ENCODE measurements at regions not wholly inside any gene's neighbourhood (a gene's known extent, or its start where the extent isn't known, plus 50 kb on each side); places are given as distances from the start of the nearest gene placed in this dataset.

DNA sequence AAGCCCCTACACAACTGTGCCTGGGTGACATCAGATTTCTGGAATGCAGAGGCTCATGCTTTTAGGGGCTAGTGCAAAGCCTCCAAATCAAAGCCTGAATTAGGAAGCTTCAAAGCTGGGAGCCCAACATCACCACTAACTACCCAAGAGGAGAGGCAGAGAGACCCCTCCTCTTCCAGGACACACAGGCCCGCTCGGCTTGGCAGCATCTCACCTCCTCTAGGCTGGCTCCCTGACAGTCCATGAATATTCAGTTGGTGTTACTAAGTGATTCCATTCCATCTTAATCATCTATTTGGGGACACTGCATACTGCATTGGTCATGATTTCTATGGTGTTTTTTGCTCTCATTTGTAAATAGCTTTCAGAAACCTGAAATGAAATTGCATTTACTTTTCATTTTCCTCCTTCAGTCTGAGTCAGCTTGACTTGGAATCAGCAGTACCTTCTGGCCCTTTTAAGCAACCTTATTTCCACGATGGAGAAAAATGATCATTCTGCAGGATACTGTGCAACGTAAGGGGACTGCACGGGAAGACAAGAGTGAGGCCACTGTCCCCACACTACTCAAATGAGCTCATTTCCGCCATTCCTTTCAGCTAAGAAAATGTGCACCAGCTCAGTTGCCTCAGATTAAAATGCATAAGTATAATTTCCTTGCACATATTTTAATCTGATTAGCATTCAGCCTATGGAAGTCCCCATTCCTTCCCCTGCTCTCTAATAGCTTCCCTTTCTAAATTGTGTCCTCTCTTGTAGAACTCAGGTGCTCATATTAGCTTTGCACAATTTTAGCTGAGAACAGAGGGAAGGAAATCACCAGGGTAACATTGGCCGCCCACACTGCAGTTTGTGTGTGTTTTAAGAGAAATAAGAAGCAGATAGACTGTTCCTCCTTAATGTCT is 219.9 kb downstream of the RFC3 start:
- no peak overlapping the region for H4K5ac ChIP-seq (ENCODE audit: low read depth, low read length)
- H3K56ac ChIP-seq (ENCODE audit: extremely low read depth, insufficient read depth, low read length), result no peak overlapping the region
- in situ Hi-C loops (cut with MboI; ENCODE audit: low sequenced_read_pairs), result no loop called here
- dilution Hi-C loops (cut with HindIII; ENCODE audit: low sequenced_read_pairs, unreplicated experiment), result no loop called here
- DNase-seq (no peak), ATAC-seq (ENCODE audit: low read depth) (no peak)
- H3K27ac ChIP-seq (ENCODE audit: insufficient read depth, low read length), result no peak overlapping the region
- H3K9me1 ChIP-seq (ENCODE audit: insufficient read depth, low read length), result no peaks in the 10 kb centered on the region
- H2BK20ac ChIP-seq (ENCODE audit: low read depth, low read length), result no peak overlapping the region
- H3K27me3 ChIP-seq (ENCODE audit: control insufficient read depth, insufficient read depth, low read length), result no peaks in the 10 kb centered on the region
- ChIA-PET CTCF (no interaction called here), POLR2A (ENCODE audit: unreplicated experiment) (no interaction called here)
- no peak overlapping the region for H3K14ac ChIP-seq (replicated peaks; ENCODE audit: low read depth, low read length)
- no peak overlapping the region for H2BK120ac ChIP-seq (ENCODE audit: low read depth, low read length)
- H4K20me1 ChIP-seq (ENCODE audit: insufficient read depth, low read length), result no peaks in the 10 kb centered on the region
- H3K9ac ChIP-seq (ENCODE audit: low read depth, low read length), result no peak overlapping the region
- H3K4me3 ChIP-seq (ENCODE audit: insufficient read depth, low read depth, low read length), result no peak overlapping the region
- no peak overlapping the region for H2BK5ac ChIP-seq (ENCODE audit: low read depth, low read length, poor library complexity, severe bottlenecking)
- H3K4me1 ChIP-seq (ENCODE audit: control insufficient read depth, insufficient read depth, low read length), result no peaks in the 10 kb centered on the region
- H4K8ac ChIP-seq (ENCODE audit: low read depth in 2 of 2, low read length in 2 of 2), result no peak overlapping the region
- H3K4ac ChIP-seq (ENCODE audit: low read depth, low read length), result no peak overlapping the region
- no peak overlapping the region for H2AK5ac ChIP-seq (ENCODE audit: low read depth, low read length)
- no peaks in the 10 kb centered on the region for H3K79me1 ChIP-seq (ENCODE audit: low read depth in 1 of 2, low read length in 2 of 2)
- H2AK9ac ChIP-seq (replicated peaks; ENCODE audit: low read depth, low read length, poor library complexity), result no peak overlapping the region
- 93% methylated on average over 3 of the region's 7 CpGs; no CpG with 5 or more reads in 1 of the 2 experiments for WGBS, 2 experiments (ENCODE audit: extremely low coverage in 2 of 2, insufficient read length in 1 of 2)
- no peak overlapping the region for H3K4me2 ChIP-seq (ENCODE audit: low read depth, low read length)
- H3K36me3 ChIP-seq (ENCODE audit: control insufficient read depth, insufficient read depth, low read length), result no peaks in the 10 kb centered on the region
- H3K18ac ChIP-seq (ENCODE audit: low read depth, low read length), result no peak overlapping the region
- TF ChIP-seq RFX5 (IDR thresholded peaks at IDR 0.05; ENCODE audit: low read depth, low read length) (no peak), SMC3 (IDR thresholded peaks at IDR 0.05; ENCODE audit: low read depth, low read length) (no peak), MAFK (IDR thresholded peaks at IDR 0.05; ENCODE audit: low read depth, low read length) (no peak), CHD1 (IDR thresholded peaks at IDR 0.05; ENCODE audit: low read depth, low read length) (no peak), FOS (IDR thresholded peaks at IDR 0.05; ENCODE audit: low read depth, low read length) (no peak), CEBPB (IDR thresholded peaks at IDR 0.05; ENCODE audit: low read depth, low read length) (no peak), RAD21 (IDR thresholded peaks at IDR 0.05; ENCODE audit: low read length) (no peak), MXI1 (IDR thresholded peaks at IDR 0.05; ENCODE audit: borderline replicate concordance, low read depth, low read length) (no peak)
- TF ChIP-seq, protein P1, sequence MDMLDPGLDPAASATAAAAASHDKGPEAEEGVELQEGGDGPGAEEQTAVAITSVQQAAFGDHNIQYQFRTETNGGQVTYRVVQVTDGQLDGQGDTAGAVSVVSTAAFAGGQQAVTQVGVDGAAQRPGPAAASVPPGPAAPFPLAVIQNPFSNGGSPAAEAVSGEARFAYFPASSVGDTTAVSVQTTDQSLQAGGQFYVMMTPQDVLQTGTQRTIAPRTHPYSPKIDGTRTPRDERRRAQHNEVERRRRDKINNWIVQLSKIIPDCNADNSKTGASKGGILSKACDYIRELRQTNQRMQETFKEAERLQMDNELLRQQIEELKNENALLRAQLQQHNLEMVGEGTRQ (IDR thresholded peaks at IDR 0.05; ENCODE audit: low read depth, low read length), result no peak
- TF ChIP-seq, protein P2, sequence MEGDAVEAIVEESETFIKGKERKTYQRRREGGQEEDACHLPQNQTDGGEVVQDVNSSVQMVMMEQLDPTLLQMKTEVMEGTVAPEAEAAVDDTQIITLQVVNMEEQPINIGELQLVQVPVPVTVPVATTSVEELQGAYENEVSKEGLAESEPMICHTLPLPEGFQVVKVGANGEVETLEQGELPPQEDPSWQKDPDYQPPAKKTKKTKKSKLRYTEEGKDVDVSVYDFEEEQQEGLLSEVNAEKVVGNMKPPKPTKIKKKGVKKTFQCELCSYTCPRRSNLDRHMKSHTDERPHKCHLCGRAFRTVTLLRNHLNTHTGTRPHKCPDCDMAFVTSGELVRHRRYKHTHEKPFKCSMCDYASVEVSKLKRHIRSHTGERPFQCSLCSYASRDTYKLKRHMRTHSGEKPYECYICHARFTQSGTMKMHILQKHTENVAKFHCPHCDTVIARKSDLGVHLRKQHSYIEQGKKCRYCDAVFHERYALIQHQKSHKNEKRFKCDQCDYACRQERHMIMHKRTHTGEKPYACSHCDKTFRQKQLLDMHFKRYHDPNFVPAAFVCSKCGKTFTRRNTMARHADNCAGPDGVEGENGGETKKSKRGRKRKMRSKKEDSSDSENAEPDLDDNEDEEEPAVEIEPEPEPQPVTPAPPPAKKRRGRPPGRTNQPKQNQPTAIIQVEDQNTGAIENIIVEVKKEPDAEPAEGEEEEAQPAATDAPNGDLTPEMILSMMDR (conservative IDR thresholded peaks at IDR 0.05; ENCODE audit: low read depth, low read length), result no peak
- no peak overlapping the region for H3K23ac ChIP-seq (ENCODE audit: low read depth, low read length)
- no peak overlapping the region for H2AFZ ChIP-seq (replicated peaks; ENCODE audit: low read length, poor library complexity)
- no TSS peak for BruUV-seq (replicated peaks)
- no peak overlapping the region for H2BK15ac ChIP-seq (ENCODE audit: low read depth, low read length)
- no peak overlapping the region for H4K91ac ChIP-seq (ENCODE audit: insufficient read depth, low read depth, low read length)
- intact Hi-C loops (cut with micrococcal nuclease), result no loop called here
- no peaks in the 10 kb centered on the region for H3K9me3 ChIP-seq (ENCODE audit: control insufficient read depth, insufficient read depth, low read length)

All from IMR-90 (cell line).